Stimulated activated CD8-positive, alpha-beta memory T cell treated with anti-CD3 and anti-CD28 coated beads, Interleukin-12 subunit alpha, Interleukin-12 subunit beta, amount 100 ng/mL, for 4 hours (primary cell): ENCODE measurements at regions not wholly inside any gene's neighbourhood (a gene's known extent, or its start where the extent isn't known, plus 50 kb on each side); places are given as distances from the start of the nearest gene placed in this dataset.

ENCODE experiments used
- DNase-seq: peaks from one replicate; pipeline ENCODE4 v3.0.0-alpha.2; 2020; ENCODE audit warnings: low read depth

- no peak for DNase-seq
Observed at GRCh38 chr5:174159327-174160114, 114.0 kb downstream of the NSG2 start.

- DNase-seq = no peak
Observed at GRCh38 chr5:174165406-174165805, 119.9 kb downstream of the NSG2 start.

GRCh38 chr5:174166231-174167079 lies 120.9 kb downstream of the NSG2 start:
- DNase-seq = no peak

GRCh38 chr5:174167080-174167910 lies 121.8 kb downstream of the NSG2 start:
- no peak for DNase-seq

- DNase-seq = no peak
Observed at GRCh38 chr5:174172152-174172551, 126.6 kb downstream of the NSG2 start.

- DNase-seq = no peak
Observed at GRCh38 chr5:174172566-174172965, 127.1 kb downstream of the NSG2 start.

GRCh38 chr5:174173766-174174165 lies 128.3 kb downstream of the NSG2 start:
- no peak for DNase-seq

GRCh38 chr5:174175716-174176268 lies 130.3 kb downstream of the NSG2 start:
- no peak for DNase-seq

- no peak for DNase-seq
Observed at GRCh38 chr5:174176511-174176910, 131.0 kb downstream of the NSG2 start.

- no peak for DNase-seq
Observed at GRCh38 chr5:174177531-174177930, 132.0 kb downstream of the NSG2 start.

- DNase-seq = no peak
Observed at GRCh38 chr5:174177976-174178605, 132.6 kb downstream of the NSG2 start.

GRCh38 chr5:174180639-174181038 lies 135.1 kb downstream of the NSG2 start:
- DNase-seq = no peak

- DNase-seq = no peak
Observed at GRCh38 chr5:174182111-174182510, 136.6 kb downstream of the NSG2 start.

GRCh38 chr5:174183701-174184100 lies 138.2 kb downstream of the NSG2 start:
- DNase-seq = no peak

- DNase-seq = no peak
Observed at GRCh38 chr5:174185506-174185905, 140.0 kb downstream of the NSG2 start.

- DNase-seq = no peak
Observed at GRCh38 chr5:174186096-174186695, 140.7 kb downstream of the NSG2 start.

GRCh38 chr5:174187001-174187400 lies 141.5 kb downstream of the NSG2 start:
- no peak for DNase-seq

- DNase-seq = no peak
Observed at GRCh38 chr5:174187481-174187880, 142.0 kb downstream of the NSG2 start.

GRCh38 chr5:174188295-174188694 lies 142.8 kb downstream of the NSG2 start:
- no peak for DNase-seq

- DNase-seq = no peak
Observed at GRCh38 chr5:174189654-174190541, 144.4 kb downstream of the NSG2 start.
